ENCODE measurements at regions not wholly inside any gene's neighbourhood (a gene's known extent, or its start where the extent isn't known, plus 50 kb on each side); places are given as distances from the start of the nearest gene placed in this dataset.

- TF ChIP-seq TAF1 (IDR thresholded peaks at IDR 0.05; ENCODE audit: borderline replicate concordance, insufficient read depth, low read length), result no peak
- TF ChIP-seq REST (IDR thresholded peaks at IDR 0.05; ENCODE audit: insufficient read depth in 1 of 2, low read depth in 2 of 2, low read length in 2 of 2), result no peak
- TF ChIP-seq SIN3A (IDR thresholded peaks at IDR 0.05; ENCODE audit: borderline replicate concordance, insufficient read depth, low read length), result no peak
- no peak for TF ChIP-seq POLR2AphosphoS5 (IDR thresholded peaks at IDR 0.05; ENCODE audit: low read depth, low read length)
These were observed 66.1 kb upstream of the DIAPH3 start for GRCh38 chr13:60229708-60230272.

Measured in PFSK-1 (cell line).